NCI-H524 (cell line): ENCODE measurements at regions not wholly inside any gene's neighbourhood (a gene's known extent, or its start where the extent isn't known, plus 50 kb on each side); places are given as distances from the start of the nearest gene placed in this dataset.
A peak's percentile ranks its signal among the peaks of the same experiment; 100 is the strongest.
"Not testable (repeated sequence)": the region's sequence is repeated elsewhere in the genome, so short reads cannot be mapped to it uniquely, and the experiment has no call there.

ENCODE experiments used
- DNase-seq, 2 experiments: peaks; one replicate each; lab custom pipeline; 2025; lab: John Stamatoyannopoulos, UW

DNA sequence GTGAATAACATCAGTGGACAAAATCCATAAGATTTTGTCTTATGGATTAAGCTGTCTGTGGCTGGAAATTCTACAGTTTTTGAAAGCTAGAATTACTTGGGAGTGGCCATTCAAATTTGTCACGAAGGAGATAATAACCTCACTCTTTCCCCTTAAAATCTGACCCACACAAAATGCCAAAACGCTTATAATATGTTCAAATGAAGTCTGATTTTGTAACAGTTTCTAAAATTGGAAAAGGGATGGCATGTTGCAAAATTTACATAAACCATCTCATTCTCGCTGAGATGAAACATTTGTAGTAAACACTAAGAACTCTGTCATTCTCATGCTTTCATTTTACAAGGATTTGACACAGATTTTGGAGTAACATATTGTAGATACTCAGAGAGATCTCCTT is 112.7 kb downstream of the GJA1 start:
- DNase-seq = no peak

DNA sequence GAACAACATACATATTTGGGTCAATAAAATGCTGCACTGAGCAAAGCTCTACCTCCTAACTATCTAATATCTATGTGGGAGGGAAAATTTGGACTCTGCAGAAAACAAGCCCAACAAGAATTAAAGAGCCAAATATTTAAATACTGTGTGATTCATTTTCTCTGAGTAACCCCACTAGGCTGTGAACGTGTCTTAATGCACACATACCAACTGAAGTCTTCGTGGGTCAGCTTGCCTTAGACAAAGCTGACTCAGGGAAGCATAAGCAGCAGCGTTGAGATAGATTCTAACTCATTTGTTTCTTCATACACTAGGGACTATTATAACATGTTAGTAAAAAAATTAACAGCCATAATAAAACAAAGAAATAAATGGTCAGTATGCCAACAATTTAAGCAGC is 114.3 kb downstream of the GJA1 start:
- no peak for DNase-seq

DNA sequence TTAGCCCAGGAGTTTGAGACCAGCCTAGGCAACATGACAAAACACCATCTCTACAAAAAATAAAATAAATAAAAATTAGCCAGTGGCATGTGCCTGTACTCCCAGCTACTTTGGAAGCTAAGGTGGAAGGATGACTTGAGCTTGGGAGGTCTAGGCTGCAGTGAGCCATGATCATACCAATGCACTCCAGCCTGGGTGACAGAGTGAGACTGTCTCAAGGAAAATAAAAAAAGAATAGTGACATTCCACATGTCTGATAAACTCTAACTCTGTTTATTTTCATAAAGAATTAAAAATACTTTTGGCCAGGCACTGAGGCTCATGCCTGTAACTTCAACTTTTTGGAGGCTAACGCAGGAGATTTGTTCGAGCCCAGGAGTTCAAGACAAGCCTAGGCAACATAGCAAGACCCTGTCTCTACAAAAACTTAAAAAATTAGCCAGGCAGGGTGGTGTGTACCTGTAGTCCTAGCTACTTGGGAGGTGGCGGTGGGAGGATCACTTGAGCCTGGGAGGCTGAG is 115.1 kb downstream of the GJA1 start:
- no peak for DNase-seq

DNA sequence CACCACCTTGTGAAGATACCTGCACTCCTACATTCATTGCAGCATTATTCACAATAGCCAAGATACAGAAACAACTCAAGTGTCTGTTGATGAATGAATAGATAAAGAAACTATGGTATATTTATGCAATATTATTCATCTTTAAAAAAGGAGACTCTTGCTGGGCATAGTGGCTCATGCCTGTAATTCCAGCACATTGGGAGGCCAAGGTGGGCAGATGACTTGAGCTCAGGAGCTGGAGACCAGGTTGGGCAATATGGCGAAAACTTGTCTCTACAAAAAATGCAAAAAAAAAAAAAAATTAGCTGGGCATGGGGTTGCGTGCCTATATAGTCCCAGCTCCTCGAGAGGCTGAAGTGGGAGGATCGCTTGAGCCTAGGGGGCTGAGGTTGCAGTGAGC is 119.8 kb downstream of the GJA1 start:
- no peak for DNase-seq

DNA sequence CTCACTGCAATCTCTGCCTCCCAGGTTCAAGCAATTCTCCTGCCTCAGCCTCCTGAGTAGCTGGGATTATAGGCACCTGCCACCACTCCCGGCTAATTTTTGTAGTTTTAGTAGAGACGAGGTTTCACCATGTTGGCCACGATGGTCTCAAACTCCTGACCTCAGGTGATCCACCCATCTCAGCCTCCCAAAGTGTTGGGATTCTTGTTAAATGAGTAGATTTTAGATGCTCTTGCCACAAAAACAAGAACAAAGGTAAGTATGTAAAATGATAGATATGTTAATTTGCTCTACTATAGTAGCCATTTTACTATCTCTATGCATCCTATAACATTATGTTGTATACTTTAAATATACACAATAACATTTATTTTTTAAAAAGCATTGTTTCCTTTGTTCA is 120.7 kb downstream of the GJA1 start:
- DNase-seq = not testable (repeated sequence)

DNA sequence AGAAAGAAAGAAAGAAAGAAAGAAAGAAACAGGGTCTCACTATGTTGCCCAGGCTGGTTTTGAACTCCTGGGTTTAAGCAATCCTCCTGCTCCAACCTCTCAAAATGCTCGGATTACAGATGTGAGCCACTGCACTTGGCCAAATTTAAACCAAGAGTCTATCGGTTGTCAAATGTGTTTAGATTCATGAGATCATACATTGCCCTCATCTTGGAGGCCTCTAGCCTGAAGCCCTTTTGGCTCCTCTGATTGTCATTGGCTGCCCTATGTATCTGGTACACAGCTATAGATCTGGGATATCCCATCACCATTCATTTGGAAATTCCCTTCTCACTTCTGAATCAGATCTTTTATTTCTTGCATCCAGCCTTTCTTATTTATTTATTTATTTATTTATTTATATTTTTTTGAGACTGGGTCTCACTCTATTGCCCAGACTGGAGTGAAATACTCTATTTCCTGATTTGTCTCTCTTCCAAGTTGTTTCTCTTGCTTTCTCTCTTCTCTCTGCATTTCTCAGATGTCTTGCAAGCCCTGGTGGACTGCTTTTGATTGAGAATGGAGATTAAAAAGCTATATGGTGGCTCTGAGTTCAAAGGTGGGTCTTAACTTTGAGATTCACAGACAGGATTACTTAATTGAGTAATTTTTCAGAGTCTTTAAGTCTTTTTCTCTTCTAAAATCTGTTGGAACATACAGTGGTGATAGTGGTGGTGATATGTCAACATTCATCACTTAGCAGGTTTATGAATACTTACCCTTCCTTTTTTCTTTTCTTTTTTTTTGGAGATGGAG is 121.9 kb downstream of the GJA1 start:
- no peak for DNase-seq

DNA sequence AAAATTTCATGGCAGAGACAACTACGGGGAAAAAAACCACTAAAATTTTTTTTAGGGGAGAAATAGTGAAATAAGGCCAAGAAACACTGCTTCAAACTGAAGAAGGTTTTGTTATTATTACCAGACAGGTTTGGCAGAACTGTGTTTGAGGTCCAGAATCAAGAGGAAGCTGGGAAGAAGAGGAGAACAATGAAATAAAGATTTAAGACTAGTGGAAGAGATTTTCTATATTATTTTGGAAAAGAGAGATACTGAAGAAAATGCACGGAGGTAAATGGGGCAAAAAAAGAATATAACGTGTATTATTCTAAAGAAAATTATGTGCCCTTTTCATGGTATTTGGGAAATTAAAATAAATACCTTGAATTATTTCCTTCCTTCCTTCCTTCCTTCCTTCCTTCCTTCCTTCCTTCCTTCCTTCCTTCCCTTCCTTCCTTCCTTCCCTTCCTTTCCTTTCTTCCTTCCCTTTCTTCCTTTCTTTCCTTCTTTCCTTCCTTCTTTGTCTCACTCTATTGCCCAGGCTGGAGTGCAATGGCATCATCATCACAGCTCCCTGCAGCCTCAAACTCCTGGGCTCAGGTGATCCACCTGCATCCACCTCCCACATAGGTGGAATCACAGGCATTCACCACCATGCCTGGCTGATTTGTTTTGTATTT is 124.3 kb downstream of the GJA1 start:
- DNase-seq = no peak

DNA sequence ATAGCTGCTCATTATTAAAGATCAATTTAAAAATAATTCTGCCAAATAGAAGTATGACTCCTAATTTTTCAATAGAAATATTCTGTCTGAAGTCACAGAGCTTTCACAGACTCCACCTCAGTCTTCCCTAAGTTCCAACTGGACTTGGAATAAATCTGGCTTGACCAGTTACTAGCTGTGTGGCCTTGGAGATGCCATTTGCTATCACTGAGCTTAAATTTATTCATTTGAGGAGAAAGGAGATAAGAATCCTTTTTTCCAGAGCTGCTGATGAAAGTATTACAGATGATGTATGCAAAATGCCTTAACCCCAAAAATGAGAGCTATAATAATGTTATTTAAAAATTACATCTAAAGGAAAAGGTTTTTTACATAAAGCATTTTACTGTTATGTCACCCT is 125.0 kb downstream of the GJA1 start:
- no peak for DNase-seq

DNA sequence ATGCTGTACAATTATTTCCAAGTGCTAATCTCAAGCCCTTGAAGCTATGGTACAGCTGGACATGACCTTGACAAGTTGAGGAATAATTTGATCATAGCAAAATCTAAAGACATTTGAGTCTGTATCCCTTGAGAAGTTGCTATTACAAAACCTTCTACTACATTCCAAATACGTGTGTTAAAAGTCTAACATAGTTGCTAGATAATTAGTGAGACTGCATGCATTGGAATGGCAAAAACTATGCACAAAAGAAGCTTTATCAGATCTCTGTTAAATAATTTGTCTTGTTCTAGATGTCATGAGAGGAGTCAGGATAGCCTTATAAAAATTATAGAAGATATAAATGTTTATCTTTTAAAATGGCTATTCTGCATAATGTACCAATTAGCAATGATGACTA is 127.8 kb downstream of the GJA1 start:
- no peak for DNase-seq

DNA sequence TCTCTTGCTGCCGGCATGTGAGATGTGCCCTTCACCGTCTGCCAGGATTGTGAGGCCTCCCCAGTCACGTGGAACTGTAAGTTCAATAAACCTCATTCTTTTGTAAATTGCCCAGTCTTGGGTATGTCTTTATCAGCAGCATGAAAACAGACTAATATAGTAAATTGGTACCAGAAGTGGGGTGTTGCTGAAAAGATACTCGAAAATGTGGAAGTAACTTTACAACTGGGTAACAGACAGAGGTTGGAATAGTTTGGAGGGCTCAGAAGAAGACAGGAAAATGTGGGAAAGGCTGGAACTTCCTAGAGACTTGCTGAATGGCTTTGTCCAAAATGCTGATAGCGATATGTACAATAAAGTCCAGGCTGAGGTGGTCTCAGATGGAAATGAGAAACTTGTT is 129.1 kb downstream of the GJA1 start:
- DNase-seq = not testable (repeated sequence)

DNA sequence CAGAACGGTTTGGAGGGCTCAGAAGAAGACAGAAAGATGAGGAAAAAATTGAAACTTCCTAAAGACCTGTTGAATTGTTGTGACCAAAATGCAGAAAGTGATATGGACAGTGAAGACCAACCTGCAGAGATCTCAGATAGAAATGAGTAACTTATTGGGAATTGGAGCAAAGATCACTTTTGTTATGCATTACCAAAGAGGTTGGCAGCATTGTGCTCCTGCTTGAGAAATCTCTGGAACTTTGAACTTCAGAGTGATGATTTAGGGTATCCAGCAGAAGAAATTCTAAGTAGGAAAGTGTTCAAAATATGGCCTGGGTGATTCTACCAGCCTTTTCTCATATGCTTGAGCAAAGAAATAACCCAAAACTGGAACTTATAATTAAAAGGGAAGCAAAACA is 136.0 kb downstream of the GJA1 start:
- no peak for DNase-seq

DNA sequence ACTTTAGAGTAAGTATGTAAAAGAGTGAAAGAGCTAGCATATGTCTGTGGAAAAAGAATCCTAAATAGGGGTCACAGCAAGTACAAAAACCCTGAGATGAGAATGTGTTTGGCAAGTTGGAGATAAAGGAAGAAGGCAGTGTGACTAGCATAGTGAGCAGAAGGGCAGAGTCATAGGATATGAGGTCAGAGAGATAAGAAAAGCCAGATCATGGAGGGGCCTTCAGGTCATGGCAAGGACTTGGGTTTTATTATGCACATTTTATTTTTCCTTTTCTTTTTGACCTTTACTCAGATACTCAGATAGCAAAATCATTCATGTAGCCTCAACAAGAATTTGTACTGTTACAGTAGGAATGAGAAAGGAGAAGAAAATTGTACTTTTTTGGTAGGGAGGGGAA is 138.0 kb downstream of the GJA1 start:
- DNase-seq = no peak

DNA sequence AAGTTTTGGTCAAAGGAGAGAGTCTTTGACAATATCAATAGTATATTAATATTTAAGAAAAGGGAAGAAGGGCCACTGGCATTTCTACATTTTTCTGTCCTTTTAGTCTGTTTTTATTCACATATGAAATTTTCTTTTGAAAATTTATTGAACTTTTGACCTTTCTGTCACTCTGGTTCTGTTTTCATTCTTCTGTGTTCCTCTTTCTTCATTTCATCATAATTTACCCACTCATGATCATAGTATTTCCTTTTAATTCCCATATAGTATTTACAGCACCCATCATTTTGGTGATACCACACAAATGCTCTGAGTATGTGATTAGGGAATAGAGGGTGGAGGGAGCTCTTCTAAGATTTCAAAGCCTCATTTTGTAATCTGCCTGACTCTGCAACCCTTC is 142.8 kb downstream of the GJA1 start:
- no peak for DNase-seq

DNA sequence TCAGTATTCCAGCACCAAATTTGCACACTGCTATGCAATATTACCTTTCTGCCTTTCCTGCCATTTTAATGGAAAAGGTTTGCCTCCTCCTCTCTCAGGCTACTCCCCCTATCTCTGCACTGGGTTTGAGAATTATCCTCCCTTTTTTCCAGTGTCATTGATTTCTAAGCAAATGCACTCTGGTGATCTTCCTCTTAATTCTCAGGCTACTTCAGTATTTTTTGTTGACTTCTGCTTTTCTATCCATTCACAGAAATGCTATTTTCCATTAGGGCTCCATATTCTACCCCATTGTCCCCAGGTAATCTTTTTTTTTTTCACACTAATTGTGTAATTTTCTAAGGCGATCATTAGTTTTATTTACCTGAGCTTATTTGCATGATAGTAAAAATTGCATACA is 144.0 kb downstream of the GJA1 start:
- DNase-seq = no peak

DNA sequence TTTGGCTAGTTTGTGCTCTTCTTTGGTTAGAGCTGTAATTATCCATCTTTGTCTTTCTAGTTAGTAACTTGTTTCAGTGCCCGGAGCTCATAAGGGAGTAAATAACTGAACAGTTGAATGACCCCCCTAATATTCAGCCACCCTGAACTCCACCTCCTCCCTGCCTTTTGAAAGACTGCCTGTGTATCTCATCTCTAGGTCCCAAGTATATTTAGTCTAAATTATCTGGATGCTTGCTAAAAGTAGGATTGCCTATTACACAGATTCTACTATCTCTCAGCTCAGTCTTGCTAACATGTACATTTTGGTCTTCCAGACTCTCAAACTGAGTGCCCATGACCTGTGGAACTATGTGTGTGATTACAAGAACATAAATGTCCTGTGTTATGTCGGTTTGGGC is 145.9 kb downstream of the GJA1 start:
- no peak for DNase-seq

DNA sequence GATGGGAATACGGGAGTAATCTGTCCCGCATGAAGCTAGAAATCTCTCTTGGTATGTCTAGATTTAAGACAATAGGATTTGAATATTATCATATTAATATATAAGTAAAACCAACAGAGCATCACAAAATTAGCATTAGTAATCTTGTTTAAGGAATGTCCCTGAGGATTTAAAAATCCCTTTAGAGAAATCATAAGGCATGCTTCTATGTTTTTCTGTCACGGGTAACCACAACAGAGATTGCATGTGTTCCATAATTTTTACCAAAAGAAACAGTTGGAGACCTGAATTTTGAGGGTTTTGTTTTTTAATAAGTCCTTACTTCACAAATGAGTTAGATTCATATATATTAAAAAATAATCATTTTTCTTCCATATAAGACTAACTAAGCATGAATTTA is 146.8 kb downstream of the GJA1 start:
- no peak for DNase-seq

DNA sequence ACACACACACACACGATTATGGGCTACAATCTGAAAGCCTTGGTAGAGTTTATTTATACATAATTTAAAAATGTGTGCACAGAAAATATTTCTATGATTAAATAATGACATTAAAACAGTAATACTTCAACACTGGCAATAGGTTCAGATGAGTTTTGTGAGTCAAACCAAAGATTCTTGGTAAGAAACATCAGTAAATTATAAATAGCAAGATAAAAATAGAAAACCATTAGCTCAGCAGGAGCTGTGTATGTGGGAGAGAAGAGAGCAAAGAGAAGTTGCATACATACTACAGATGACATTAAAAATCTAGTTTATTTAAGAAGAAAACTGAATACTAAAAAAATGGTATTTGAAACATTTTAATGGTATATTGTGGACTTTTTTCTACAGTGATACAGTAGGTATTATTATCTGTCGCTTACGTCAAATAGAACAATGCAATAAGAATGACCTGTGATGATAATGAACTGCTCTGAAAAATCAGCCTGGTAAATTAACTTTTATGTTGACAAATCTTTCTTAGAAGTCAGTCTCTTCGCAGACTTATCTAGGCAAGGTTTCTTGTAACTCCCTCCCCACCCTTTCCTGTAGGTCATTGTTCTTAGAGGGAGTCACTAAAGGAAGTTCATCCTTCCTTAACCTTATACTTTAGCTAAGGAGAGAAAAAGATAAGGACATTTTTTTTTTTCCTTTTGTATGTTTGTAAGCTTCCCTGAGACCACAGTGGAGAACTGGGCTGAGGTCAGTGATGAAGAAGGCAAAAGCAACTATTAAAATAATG is 149.3 kb downstream of the GJA1 start:
- DNase-seq = no peak

DNA sequence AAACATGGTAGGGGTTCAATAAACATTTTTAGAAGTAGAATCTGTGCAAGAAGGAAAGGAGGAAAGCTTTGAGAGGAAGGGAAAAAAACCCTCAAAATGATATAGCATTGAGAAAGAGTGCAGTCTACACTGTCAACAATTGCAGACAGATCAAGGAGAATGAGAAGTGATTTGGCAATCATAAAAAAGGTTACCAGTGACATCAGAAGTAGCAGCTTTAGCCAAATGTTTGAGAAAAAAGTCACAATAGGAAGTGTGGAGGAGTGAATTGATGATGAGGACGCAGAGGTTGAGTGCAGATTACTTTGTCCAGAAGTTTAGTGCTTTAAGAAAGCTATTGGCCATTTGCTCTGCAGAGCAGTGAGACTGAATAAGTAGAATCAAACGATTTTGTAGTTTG is 155.0 kb downstream of the GJA1 start:
- DNase-seq = no peak

DNA sequence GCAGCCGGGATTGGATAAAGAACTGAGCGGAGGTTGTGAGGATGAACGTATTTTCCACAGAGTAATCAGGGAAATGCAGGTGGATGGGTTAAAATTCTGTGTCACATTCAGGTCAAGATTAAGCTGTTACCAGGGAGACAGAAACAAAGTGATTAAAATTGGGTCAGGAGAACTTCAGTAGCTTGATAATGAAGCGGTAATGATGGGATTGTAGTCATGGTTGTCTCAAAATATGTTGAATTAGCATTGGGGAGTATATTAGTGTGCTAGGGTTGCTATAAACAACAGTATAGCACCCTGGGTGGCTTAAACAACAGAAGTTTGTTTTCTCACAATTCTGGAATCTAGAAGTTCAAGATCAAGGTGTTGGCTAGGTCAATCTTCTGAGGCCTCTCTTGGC is 155.5 kb downstream of the GJA1 start:
- peak in 1 of 2 experiments; percentile 2 for DNase-seq

DNA sequence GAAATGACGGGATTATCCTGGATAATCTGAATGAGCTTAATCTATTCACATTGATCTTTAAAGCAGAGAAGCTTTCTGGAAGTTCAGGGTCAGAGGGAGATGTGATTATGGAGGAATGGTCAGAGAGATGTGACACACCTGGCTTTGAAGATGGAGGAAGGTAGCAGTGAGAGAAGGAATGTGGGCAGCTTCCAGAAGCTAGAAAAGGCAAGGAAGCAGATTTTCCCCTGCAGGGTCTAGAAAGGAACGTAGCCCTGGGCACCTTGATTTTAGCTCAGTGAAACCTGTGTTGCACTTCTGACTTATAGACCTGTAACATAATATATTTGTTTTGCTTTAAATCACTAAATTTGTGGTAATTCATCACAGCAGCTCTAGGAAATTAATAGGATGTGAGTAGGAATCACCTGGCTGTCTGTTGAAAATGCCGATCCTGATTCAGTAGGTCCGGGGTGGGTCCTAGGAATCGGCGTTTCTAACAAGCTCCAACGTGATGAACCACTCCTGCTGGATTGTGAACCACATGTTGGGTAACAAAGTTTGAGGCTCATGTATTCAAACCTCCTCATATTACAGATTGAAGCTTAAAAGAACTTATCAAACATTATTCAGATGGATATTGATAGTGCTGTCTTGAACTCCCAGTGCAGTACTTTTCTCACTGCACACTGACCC is 157.0 kb downstream of the GJA1 start:
- DNase-seq = peak; percentile 48 to 68

DNA sequence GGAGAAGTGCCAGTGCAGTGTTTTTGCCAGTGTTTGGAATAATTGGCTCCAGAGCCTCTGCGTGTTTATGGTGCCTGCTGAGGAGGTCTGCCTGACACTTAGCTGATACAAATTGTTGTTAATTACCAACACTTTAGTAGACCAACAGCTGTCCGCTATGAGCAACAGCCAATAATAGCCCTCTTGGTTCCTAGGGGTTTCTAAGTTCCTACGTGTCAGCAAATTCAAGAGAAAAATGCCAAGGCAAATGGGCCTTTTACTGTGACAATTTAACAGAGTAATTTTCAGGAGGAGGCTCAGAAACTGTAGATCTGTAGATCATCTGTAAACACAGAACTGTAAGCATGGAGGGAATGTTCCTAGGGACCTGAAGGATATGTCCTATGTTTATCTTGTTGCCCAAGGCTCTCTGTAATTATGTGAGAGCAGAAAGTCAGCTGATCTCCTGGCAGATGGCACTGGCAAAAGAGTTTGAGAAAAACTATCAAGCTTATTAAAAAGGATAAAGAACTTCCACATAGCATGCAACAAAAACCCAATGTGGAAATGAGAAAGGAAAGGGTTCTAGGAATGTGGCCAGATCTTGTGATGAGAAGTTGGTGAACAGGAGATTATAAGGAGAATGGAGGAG is 157.7 kb downstream of the GJA1 start:
- DNase-seq = peak; percentile 93 to 94

DNA sequence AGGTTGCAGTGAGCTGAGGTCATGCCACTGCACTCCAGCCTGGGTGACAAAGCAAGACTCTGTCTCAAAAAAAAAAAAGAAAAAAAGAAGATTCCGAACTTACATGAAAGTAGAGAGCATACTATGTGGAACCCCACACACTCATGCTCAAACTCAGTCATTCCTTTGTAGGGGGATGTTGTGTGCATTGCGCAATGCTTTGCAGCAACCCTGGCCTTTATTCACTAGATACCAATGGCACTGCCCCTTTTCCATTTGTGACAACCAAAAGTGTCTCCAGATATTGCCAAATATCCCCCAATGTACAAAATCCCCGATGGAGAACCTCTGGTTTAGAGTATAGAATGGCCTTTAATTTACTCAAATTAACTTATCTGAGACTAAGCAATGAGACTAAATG is 158.6 kb downstream of the GJA1 start:
- DNase-seq = no peak
